ENCODE measurements at regions not wholly inside any gene's neighbourhood (a gene's known extent, or its start where the extent isn't known, plus 50 kb on each side); places are given as distances from the start of the nearest gene placed in this dataset.

DNA sequence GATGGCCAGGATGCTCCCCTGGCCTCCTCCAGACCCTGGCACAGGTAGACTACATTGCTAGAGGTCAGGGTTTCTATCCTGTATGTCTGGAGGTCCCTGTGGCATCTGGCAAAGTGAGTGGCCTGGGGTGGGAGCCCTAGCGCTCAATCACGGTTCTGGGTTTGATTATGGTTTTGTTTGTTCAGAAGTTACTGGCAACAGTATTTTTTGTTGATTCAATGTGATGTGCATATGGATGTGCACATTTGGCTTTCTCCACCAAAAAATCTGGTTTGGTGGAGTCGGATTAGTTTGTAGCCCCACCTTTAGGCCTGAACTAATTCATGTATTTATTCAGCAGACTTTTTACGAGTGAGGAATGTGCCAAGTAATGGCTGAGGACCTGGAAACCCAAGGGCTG lies 109.7 kb downstream of the VEGFA start:
- DNase-seq: no peak

DNA sequence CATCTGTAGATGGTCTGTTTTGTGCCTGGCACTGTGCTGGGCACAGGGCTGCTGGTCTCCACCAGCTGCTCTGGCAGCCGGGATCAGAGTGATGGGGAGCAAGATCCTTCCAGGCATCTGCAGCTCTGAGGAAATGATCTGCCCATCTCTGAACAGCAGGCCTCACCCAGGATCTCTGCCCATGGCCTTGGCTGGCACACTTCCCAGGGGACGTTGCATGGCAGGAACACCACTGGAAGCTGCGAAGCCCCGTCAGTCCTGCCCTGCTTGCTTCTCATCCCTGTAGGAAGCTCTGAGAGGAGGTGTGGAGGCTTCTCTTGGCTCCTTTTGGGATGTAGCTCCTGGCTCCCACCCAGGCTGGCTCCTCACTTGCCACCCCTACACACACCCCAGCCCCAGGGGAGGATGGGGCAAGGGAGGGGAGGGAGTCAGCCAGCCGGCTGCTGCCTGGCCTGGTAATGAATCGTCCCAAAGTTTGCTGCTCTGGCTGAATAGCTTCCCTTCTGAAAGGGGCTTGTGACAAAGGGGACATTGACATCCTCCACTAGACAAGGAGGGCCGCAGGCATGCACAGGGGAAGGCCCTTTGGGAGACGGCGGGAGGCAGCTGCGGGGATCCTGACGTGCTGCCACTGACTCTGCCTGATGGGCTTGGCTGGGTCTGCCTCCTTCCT lies 108.9 kb downstream of the VEGFA start:
- no peak for DNase-seq

DNA sequence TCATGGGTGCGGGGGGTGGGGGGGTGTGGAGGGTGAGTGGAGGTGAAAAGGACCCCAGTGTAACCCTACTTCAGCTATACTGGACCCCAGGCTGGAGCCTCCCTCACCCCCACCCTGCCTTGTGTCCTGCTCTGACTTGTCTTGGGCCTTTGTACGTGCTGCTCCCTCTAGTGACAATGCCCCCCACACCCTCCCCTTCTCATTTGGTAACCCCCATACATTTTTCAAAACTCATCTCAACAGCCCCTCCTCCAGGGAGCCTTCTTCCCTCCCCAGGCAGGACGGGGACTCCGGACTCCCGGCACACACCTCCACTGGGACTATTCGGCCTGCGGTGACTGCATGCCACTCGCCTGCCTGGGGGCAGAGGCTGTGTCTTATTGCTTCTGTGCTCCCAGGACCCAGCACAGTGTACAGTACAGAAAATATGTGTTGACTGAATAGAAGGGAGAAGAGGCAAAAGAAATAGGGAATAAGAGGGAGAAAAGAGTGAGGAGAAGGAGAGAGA lies 108.2 kb downstream of the VEGFA start:
- DNase-seq: no peak

DNA sequence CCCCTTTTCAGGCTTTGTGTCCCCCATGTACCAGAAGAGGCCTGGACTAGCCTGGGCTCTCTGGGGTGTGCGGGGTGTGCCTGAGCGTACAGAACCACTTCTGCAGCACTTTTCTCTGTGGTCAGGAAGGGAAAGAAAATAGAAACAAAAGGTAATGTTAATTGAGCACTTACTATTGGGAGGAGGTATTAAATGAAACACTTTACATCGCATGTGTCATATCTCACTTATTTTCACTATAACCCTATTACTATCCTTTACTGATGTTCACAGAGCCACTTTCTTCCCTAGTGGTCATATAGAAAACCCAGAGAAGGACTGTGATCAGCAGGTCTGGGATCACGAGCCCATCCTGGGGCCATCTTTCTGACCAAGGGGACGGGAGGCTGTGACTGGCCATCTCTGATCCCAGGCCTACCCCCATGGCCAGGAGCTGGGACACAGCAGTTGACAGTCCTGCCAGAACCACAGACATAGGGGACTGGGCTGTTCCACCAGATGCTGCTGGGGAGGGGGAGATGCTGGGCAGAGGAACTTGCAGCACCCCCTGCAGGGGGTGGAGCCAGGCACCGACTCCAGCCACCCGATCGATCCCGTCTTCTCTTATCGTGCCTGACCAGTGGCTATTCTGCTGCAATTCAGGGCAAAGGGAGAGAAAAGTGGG lies 107.6 kb downstream of the VEGFA start:
- DNase-seq: no peak

DNA sequence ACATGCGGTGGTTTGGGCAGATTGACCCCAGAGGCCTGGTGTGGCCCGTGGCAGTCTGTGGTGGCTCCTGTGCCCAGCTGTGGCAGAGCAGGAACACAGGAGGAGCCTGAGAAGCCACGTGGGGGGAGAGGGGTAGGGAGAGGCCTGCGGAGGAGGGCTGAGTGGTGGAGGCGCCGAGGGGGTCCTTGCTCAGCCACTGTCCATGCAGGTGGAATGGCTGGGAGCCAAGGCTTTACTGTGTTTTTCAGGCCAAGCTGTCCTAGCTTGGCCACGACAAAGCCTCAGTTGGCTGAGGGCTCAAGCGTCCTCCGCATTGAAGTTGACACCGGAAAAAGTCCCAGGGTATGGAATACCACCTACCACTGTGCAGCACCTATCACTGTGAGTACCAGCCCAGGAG lies 107.0 kb downstream of the VEGFA start:
- no peak for DNase-seq

DNA sequence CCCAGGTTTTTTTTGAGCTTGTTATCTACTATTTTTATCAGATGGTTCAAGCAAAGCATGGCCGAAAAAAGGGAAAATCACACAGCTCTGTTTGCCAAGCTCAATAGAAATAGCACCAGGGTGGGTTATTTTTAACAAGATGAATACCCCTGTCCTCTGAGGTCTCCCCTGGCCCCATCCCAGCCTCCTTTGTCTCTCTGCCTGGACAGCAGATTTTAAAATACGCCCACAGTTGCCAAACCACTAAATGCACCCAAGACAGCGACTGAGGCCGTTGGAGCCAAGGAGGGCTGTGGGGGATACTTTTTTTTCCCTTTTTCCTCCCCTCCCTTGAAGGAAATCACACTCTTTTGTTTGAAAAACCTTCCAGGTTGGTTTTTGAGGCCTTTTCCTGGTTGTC lies 106.6 kb downstream of the VEGFA start:
- DNase-seq: no peak

DNA sequence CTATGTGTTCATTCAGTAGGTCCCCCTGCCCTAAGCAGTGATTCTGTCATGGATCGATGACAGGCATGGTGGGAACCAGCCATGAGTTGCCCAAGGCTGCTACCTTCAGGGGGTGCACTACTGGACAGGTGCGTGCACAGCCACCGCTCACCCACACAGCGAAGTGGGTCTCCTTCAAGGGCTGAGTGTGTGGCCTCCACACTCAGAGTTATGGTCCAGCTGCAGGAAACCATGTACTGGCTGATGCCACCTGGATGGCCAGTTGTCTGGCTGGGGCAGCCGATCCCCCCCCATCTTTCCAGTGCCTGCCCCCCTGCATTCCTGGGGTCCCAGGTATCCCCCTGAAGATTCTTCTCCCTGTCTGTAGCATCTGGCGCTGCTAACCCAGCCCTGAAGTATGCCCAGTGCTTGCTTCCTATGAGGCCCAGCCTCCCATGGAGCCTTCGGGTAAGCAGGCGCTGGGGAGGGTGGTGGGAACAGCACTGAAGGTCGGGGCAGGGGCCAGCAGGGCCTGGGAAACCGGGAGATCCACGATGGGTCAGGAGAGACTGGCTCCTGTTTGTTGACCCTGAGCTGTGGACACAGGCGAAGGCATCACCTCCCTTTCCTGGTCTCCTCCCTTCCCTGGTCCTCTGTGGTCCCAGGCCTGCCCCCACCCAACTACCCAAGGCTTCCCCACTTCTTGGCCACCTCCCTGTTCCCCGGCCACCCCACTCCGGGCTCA lies 106.0 kb downstream of the VEGFA start:
- no peak for DNase-seq

DNA sequence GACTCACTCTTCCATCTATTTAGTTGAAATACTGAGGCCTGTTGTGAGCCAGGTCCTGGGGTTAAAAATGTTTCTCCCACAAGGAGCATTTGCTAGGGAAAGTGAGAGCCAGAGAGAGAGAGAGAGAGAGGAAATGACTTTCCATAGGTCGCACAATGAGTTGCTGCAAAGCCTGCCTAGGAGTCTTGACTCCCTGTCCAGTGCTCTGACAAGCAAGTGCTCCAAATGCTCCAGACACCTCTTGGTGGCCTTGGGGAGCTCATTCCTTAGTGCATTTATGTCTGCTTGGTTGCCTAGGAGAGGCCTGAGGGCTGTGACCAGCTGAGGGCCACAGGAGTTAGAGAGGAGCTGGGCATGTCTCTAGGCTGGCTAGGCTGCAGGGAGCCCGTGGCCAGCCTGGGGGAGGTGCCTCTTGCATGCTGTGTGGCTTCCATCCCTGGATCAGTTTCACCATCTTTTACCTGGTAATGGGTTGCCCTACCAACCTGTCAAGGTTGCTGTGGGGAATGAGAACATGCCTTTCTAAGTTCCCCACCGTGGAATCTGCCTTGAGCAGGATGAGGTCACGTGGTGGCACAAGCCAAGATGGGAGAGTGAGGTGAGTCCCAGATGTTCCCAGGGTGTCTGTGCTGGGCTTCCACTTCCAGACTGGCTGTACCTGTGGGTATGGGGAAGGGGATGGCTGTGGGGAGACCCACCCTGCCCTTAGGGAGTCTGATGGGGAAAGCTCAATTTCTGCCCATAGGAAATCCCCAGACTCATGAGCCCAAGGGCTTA lies 105.0 kb downstream of the VEGFA start:
- DNase-seq: no peak

DNA sequence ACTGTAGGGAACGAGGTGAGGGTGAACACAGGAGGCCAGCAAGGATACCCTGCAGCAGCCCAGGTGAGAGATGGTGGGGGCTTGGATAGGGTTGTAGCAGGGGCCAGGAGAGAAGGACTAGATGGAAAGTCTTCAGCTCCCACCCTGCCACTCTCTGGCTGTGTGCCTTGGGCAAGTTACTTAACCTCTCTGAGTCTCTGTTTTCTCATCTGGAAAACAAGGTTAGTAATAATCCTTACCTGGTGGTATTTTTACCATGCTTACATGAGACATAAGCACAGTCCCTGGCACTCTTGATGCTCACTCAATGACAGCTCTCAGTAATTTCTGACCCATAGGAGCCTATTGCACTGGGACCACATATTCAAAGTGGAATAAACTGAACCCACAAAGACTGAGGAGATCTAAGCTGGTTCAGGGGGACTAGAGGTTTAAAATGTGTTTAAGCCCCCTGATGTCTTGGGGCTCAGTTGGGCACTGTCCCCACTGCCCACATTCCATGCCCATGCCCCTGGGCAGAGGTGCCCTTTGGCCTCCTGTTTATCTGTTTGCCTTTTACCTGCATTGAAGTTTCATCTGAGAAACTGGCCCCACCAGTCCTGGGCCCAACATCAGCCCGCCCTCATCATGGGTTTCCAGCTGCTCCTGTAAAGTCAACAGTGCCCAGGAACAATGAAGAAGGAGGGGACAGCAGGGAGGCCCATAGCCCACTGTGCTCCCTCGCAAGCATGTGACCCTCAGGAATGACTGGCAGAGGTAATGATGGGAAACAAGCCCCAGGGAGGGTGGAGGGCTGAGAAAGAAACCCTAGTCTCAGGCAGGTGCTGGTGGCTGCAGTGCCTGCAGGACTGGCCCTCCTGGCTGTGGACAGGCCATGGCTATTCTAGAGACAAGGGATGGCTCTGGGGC lies 104.0 kb downstream of the VEGFA start:
- DNase-seq: no peak

DNA sequence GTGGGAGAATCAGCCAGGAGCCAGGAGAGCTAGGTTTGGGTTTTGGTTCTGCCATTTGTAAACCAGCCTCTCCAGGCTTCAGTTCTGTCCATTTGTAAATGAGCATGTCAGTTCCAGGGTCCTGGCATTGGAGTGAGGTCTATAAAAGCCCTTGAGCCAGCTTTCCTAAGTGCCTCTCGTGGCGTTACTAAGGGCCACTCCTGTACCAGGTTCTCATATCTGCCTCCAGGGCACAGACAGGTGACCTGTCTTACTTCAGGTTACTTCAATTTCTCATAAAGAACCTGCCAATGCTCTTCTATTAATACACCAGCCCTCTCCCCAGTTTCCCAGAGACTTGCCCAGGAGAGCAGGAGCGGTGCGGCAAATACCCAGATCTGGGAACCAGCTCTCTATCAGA lies 101.9 kb downstream of the VEGFA start:
- DNase-seq: no peak

DNA sequence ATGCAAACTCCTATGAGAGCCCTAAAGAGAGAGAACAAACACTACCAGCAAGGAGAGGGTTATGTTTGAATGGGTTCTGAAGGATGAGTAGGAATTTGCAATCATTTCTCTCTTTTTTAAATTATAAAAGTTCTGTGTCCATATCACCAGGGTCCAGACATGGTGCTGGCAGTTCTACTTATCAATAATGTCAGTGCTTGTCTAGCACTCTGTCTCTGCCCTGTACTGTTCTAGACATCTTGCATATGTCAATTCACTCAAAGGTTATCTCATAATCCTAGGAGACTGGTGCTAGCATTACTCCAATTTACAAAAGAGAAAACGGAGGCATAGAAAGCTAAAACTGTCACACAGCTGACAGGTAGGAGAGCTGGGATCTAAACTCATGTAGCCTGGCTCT lies 101.3 kb downstream of the VEGFA start:
- no peak for DNase-seq

DNA sequence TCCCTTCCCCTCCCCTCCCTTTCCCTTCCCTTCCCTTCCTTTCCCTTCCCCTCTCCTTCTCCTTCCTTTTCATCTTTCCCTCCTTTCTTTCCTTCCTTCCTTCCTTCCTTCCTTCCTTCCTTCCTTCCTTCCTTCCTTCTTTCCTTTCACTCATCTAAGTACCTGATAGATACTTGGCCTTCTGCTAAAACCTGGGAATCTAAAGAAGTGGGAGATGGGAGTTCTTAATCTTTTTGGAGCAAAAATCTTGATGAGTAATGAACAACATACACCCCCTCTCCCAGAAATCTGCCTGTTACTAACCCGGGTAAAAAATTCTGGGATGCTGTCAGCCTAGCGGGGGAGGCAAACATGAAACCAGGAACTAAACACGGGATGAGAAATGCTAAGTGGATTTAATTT lies 100.7 kb downstream of the VEGFA start:
- no peak for DNase-seq

DNA sequence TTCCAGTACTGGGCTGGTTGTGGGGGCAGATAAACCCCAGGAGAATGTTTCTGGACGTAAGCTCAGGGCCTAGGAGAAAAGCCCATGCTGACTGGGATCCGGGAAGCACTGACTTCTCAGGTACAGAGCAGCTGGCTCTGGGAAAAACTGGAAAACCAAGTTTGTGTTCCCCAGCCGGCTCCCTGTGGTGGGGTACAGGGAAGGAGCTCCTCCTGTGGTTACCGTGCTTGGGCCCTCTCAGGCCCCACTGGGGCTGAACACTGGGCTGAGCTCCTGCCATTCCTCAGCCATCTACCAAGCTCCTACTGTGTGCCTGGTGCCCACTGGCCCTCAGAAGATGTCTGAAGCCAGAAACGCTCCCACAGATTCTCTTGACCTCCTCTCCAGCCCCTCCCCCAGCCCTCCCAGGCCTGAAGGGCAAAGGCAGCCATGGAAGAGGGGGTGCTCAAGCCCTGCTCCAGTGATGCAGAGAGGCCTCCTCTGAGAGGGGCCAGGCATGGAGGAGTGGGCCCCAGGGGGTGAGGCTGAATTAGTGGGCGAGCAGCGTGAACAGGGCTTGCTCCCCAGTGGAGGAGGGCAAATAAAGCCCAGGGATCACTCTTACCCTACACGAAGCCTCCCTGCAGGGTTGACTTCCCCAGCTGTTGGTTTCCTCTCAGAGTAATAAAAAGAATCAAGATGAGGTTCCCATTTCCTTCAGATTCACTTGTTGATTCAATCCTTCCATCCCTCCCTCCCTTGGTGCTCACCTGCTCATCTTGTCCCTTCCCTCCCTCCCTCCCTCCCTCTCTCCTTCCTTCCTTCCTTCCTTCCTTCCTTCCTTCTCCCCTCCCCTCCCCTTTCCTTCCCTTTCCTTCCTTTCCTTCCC lies 100.0 kb downstream of the VEGFA start:
- no peak for DNase-seq

DNA sequence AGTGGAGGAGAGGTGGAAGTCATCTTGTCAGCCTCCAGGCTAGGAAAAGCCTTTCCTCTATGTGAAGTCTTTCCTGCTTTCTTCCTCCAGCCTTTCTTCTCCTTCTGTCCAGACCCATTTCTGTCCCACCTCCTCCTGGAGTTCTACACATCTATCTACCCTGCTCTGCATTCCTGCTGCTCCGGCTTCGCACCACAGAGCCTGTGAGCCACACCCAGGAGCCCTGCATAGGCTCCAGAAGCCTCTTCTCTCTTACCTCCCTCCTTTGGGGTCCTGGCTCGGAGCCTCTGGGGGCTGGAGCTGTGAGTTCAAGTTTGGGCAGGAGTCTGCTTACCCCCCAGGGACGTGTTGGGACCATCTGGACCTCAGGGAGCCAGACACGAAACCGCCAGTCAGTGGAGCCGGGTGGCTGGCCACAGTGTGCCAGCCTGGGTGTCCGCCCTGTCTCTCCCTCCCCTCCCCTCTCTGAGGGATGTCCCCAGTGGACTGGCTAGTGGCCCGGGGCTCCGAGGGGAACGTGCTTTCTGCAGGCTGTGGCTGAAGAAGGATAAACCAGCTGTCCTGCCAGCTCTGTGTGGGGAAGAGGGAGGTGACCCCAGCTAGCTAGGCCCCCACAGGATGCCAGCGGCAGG lies 99.2 kb downstream of the VEGFA start:
- no peak for DNase-seq

DNA sequence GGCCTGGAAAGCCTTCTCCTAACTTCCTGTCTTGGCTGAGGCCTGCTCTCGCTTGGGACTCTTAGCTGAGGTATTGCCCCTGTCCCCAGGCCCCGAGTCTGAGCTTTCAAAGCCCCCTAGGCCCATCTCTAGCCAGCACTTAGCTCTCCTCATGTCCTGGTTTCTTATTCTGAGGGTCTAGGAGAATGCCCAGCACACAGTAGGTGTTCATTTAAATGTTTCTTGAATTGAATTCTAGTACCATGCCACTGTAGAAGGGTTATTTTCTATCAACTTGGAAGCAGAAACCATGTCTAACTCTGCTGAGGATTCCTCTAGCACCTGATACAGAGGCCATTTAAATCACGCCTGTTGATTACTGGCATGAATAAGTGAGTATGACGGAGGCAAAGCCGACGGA lies 98.5 kb downstream of the VEGFA start:
- DNase-seq: no peak

DNA sequence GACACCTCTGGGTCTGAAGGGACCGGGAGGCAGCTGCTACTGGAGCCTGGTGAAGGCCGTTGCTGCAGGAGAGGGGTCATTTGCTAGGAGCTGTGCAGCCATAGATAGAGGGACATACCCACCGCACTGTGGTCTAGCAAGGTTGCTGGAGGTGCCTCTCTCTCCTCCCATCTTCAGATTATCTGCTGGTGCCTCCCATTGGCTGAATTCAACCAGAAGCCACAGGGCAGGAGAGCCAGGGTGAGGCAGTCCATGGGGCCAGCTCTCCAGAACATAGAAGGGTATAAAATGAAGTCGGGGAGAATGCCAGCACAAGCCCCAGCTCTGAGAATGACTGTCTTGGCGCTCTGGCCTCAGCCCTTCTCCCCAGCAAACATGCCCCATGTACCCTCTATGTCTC lies 98.0 kb downstream of the VEGFA start:
- no peak for DNase-seq

DNA sequence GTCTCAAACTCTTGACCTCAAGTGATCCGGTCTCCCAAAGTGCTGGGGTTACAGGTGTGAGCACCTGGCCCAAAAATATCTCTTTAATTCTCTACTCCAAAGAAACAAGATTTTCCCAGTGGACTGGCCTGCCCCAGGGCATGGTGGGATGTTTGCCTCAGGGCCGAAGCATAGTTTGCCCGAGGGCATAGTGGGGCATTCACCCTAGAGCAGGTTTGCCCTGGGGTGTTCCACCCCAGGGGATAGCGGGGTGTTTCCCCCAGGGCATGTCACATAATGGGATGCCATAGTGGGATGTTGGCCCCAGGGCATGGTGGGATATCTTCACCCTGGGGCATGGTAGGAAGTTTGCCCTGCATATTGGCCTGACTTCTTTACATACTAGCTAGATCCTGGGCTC lies 97.2 kb downstream of the VEGFA start:
- no peak for DNase-seq

DNA sequence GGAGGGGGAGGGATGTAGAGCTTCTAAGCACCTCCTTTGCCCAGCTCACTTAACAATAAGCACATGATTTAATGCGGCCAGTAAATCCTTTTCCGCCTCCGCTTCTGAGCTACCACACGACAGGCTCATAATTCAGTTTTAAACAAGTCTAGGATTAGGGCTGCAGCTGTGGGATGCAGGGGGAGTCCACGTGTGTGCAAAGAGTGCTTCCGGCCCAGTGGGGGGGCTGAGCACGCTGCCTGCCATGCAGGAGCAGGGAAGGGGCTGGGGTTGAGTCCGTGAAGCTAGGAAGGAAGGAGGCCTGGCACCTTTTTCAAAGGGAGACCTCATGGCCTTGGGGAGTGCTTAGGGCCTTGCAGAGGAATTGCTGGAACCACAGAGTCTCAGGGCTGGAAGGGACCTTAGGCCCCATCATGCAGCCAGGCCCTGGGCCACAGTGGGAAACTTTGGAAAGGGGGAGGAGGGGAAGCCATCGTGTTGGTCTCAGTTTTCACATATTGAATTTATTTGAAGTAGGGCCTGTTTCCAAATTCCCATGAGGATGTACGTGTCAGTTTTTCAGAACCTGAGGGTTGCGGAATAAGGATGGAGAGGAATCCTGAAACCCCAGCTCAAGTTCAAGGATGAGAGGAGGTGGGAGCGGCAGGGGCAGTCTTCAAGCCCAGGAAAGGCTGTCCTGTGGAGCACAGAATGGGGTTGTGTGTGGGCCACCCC lies 96.1 kb downstream of the VEGFA start:
- DNase-seq: no peak

DNA sequence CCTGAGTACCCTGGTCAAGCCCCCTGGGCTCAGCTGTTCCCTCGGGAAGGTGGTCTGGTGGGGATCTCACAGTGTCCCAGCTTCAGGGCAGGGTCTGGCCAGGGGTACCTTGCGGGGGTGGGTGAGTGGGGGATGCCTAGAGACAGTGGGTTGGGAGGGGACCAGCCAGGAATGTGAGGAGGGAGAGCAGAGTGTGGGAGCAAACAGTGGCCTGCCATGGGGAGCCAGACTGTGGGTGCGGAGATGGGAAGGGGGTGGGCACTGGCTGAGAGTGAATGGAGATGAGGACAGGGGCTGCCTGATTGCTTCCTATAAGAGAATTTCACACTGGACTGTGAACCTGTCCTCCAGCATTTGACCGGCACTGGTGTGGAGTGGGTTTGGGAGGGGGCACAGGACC lies 95.1 kb downstream of the VEGFA start:
- DNase-seq: no peak

DNA sequence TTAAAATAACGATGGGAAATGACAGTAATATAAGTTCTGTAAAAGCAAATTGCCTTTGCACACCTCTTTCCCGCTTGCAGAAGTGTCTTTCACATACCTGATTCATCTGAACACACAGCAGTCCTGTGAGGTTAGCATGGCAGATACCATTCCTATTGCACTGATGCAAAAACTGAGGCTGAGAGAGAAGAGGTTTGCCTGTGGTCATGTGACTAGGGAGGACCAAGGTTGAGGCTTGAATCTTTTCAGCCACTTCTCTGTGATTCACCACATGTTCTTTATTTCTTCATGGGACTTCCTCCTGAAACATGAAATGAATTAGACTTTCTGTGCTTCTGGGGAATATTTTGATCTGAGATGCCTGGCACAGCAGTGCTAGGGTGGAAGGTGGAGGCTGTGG lies 92.9 kb downstream of the VEGFA start:
- no peak for DNase-seq

All from NCI-H1930 (cell line).